ENCODE measurements at regions not wholly inside any gene's neighbourhood (a gene's known extent, or its start where the extent isn't known, plus 50 kb on each side); places are given as distances from the start of the nearest gene placed in this dataset.

GRCh38 chr1:11399250-11399649 is 79.7 kb upstream of the DISP3 start:
- H4K20me1 ChIP-seq (ENCODE audit: insufficient read depth, low read length) = no peaks in the 10 kb centered on the region
- no peak overlapping the region for H3K27ac Mint-ChIP-seq
- H3K4me1 Mint-ChIP-seq = no peaks in the 10 kb centered on the region
- intact Hi-C loops (cut with micrococcal nuclease) = no loop called here
- H3K4me1 ChIP-seq (ENCODE audit: control insufficient read depth in 1 of 2, insufficient read depth in 2 of 2, low read length in 2 of 2) = no peaks in the 10 kb centered on the region
- no peak overlapping the region for H3K4me3 Mint-ChIP-seq
- no peaks in the 10 kb centered on the region for H3K36me3 Mint-ChIP-seq
- H3K9me3 ChIP-seq (replicated peaks in 1 of 2; ENCODE audit: control insufficient read depth in 1 of 2, insufficient read depth in 1 of 2, low read length in 2 of 2) = no peaks in the 10 kb centered on the region
- H3K9me3 Mint-ChIP-seq = peaks cover 0 to 4% (median 0%) of the 10 kb centered on the region in 7 donors
- H3K27ac ChIP-seq (ENCODE audit: low read depth in 1 of 2, low read length in 2 of 2) = no peak overlapping the region
- no peak overlapping the region for H2AFZ ChIP-seq (ENCODE audit: insufficient read depth, low read depth, low read length, poor library complexity, severe bottlenecking)
- H3K27me3 Mint-ChIP-seq (ENCODE audit: low read depth in 3 of 3) = peaks cover 3 to 7% (median 7%) of the 10 kb centered on the region in 3 donors
- no peaks in the 10 kb centered on the region for H3K79me2 ChIP-seq (ENCODE audit: insufficient read depth, low read length)
- H3K9ac ChIP-seq (ENCODE audit: insufficient read depth, low read length, poor library complexity, severe bottlenecking) = no peak overlapping the region
- H3K4me3 ChIP-seq (replicated peaks in 1 of 3; ENCODE audit: low read depth in 2 of 3, low read length in 3 of 3) = no peak overlapping the region
- no peaks in the 10 kb centered on the region for H3K27me3 ChIP-seq (ENCODE audit: control insufficient read depth in 2 of 2, insufficient read depth in 2 of 2, low read length in 2 of 2)
- TF ChIP-seq CTCF (IDR thresholded peaks at IDR 0.05) = no peak
- H3K36me3 ChIP-seq (replicated peaks in 1 of 2; ENCODE audit: control insufficient read depth in 1 of 2, insufficient read depth in 2 of 2, low read length in 2 of 2) = no peaks in the 10 kb centered on the region
- no peak overlapping the region for H3K4me2 ChIP-seq (replicated peaks; ENCODE audit: extremely low read depth, low read length, poor library complexity, severe bottlenecking)
- no peak for DNase-seq
- WGBS (ENCODE audit: insufficient coverage) = 94% methylated on average over 5 of the region's 6 CpGs

GRCh38 chr1:11400155-11400554 is 78.8 kb upstream of the DISP3 start:
- H4K20me1 ChIP-seq (ENCODE audit: insufficient read depth, low read length) = no peaks in the 10 kb centered on the region
- H3K4me3 ChIP-seq (replicated peaks in 1 of 3; ENCODE audit: low read depth in 2 of 3, low read length in 3 of 3) = no peak overlapping the region
- TF ChIP-seq CTCF (IDR thresholded peaks at IDR 0.05) = no peak
- Mint-ChIP-seq H3K4me1 (no peaks in the 10 kb centered on the region), H3K27ac (no peak overlapping the region), H3K9me3 (peaks cover 0 to 4% (median 0%) of the 10 kb centered on the region in 7 donors), H3K27me3 (ENCODE audit: low read depth in 3 of 3) (peaks cover 3 to 6% (median 4%) of the 10 kb centered on the region in 3 donors), H3K36me3 (no peaks in the 10 kb centered on the region), H3K4me3 (no peak overlapping the region)
- no peak overlapping the region for H3K4me2 ChIP-seq (replicated peaks; ENCODE audit: extremely low read depth, low read length, poor library complexity, severe bottlenecking)
- H3K27ac ChIP-seq (ENCODE audit: low read depth in 1 of 2, low read length in 2 of 2) = no peak overlapping the region
- H3K4me1 ChIP-seq (ENCODE audit: control insufficient read depth in 1 of 2, insufficient read depth in 2 of 2, low read length in 2 of 2) = no peaks in the 10 kb centered on the region
- H3K9ac ChIP-seq (ENCODE audit: insufficient read depth, low read length, poor library complexity, severe bottlenecking) = no peak overlapping the region
- no peaks in the 10 kb centered on the region for H3K27me3 ChIP-seq (ENCODE audit: control insufficient read depth in 2 of 2, insufficient read depth in 2 of 2, low read length in 2 of 2)
- H3K79me2 ChIP-seq (ENCODE audit: insufficient read depth, low read length) = no peaks in the 10 kb centered on the region
- intact Hi-C loops (cut with micrococcal nuclease) = no loop called here
- H2AFZ ChIP-seq (ENCODE audit: insufficient read depth, low read depth, low read length, poor library complexity, severe bottlenecking) = no peak overlapping the region
- no peaks in the 10 kb centered on the region for H3K9me3 ChIP-seq (replicated peaks in 1 of 2; ENCODE audit: control insufficient read depth in 1 of 2, insufficient read depth in 1 of 2, low read length in 2 of 2)
- no peaks in the 10 kb centered on the region for H3K36me3 ChIP-seq (replicated peaks in 1 of 2; ENCODE audit: control insufficient read depth in 1 of 2, insufficient read depth in 2 of 2, low read length in 2 of 2)
- DNase-seq = no peak
- 93% methylated on average over 3 of the region's 3 CpGs for WGBS (ENCODE audit: insufficient coverage)

Measured in CD14-positive monocyte (primary cell).